Choroid plexus epithelial cell (primary cell): ENCODE measurements at regions not wholly inside any gene's neighbourhood (a gene's known extent, or its start where the extent isn't known, plus 50 kb on each side); places are given as distances from the start of the nearest gene placed in this dataset.

Experiments
- DNase-seq: peaks from one replicate; pipeline ENCODE4 v3.0.0-alpha.2; 2010; ENCODE audit warnings: low read depth
- H3K4me3 ChIP-seq: 2 replicates; pipeline ENCODE4 v1.5.1; 2011; ENCODE audit warnings: low read depth, mild to moderate bottlenecking, control low read depth, low read length, moderate library complexity
- CTCF ChIP-seq: conservative IDR thresholded peaks from 2 replicates; pipeline ENCODE4 v1.5.1; 2011; ENCODE audit warnings: low read depth, mild to moderate bottlenecking, control low read depth, inconsistent platforms, low read length, moderate library complexity

DNA sequence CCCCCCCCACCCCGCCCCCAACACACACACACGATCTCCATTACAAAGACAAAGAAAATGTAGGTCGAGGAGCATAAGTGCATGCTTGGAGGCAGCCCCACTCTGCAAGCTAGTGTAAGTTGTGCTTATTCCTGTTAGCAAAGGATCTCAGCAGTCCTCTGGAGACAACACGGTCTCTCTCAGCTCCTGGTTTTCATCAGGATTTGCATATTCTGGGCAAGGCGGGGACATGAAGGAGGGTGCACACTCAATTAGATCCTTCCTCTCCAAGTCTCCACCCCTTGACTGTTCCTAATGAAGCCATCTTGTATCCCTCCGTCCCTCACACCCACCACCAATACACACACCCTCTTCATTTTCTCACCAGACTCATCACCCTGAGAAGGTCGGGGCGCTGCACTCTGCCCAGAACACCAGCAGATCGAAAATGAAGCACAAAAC lies 63.8 kb downstream of the MRPL46 start:
- TF ChIP-seq CTCF: no peak
- no peak for DNase-seq
- H3K4me3 ChIP-seq: no peak overlapping the region

- H3K4me3 ChIP-seq: no peak overlapping the region
- TF ChIP-seq CTCF: no peak
- no peak for DNase-seq
These were observed 65.1 kb downstream of the MRPL46 start for GRCh38 chr15:88401996-88402656.

GRCh38 chr15:88401251-88401995 lies 65.8 kb downstream of the MRPL46 start:
- DNase-seq: no peak
- no peak overlapping the region for H3K4me3 ChIP-seq
- TF ChIP-seq CTCF: no peak

DNA sequence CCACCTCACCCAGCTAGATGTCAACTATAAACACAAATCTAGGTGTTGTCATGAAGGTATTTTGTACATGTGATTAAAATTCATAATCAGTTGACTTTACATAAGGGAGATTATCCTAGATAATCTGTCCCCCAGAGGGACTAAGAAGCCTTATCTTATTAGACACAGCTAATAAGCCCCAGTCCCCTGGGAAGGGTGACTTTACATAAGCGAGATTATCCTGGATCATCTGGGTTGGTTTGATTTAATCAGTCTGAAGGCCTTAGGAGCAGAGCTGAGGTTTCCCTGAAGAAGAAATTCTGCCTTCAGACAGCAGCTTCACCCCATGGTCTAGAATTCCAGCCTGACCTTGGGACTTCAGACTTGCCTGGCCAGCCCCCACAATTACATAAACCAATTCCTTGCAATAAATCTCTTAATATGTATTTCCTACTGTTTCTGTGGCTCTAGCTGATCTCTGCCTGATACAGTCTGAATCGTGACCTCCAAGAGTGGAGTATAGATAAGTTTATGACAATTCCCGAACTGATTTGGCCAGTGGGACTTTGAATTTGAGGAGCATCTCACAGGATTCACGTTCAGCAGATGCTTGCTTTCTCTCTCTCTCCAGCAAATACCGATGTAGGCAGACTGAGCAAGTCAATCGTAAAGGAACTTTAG lies 66.5 kb downstream of the MRPL46 start:
- DNase-seq: no peak
- no peak for TF ChIP-seq CTCF
- no peak overlapping the region for H3K4me3 ChIP-seq

DNA sequence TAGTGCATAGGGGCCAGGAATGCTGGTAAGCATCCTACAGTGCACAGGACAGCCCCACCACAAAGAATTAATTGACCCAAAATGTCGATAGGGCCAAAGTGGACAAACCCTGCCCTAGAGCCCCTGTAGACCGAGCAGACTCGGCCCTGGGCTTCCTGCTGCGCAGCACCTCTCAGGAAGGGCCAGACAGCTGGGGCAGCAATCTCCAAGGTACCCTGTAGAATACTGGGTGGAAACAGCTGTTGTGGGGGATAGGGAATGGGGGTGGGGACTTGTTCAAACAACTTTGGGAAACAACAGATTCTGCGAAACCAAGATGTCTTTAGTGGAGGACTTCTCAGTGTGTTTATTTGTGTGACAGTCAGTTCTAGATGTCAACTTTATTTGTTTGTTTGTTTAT lies 67.1 kb downstream of the MRPL46 start:
- H3K4me3 ChIP-seq: no peak overlapping the region
- TF ChIP-seq CTCF: no peak
- DNase-seq: no peak

GRCh38 chr15:88399021-88399685 lies 68.0 kb downstream of the MRPL46 start:
- DNase-seq: no peak
- no peak for TF ChIP-seq CTCF
- H3K4me3 ChIP-seq: no peak overlapping the region
